Endometrium (tissue), 2 donors: ENCODE measurements at regions not wholly inside any gene's neighbourhood (a gene's known extent, or its start where the extent isn't known, plus 50 kb on each side); places are given as distances from the start of the nearest gene placed in this dataset.

ENCODE experiments used
- FAIRE-seq: peaks from 2 replicates; lab custom pipeline; 2012; peaks lifted over from hg19 to GRCh38; lab: Jason Lieb, UNC
- donor health status: control.
- donor health status: control.

GRCh38 chr14:76926521-76927251 lies 100.5 kb downstream of the LRRC74A start:
- FAIRE-seq: peak; percentile 39

GRCh38 chr14:76925097-76925441 lies 98.9 kb downstream of the LRRC74A start:
- no peak for FAIRE-seq

GRCh38 chr14:76924371-76925096 lies 98.3 kb downstream of the LRRC74A start:
- FAIRE-seq: no peak

GRCh38 chr14:76923431-76924370 lies 97.5 kb downstream of the LRRC74A start:
- no peak for FAIRE-seq

GRCh38 chr14:76922584-76922983 lies 96.4 kb downstream of the LRRC74A start:
- FAIRE-seq: no peak

- no peak for FAIRE-seq
Measured at GRCh38 chr14:76922092-76922491, 95.9 kb downstream of the LRRC74A start.

- no peak for FAIRE-seq
Measured at GRCh38 chr14:76921088-76921399, 94.8 kb downstream of the LRRC74A start.

GRCh38 chr14:76920331-76921087 lies 94.3 kb downstream of the LRRC74A start:
- FAIRE-seq: no peak

GRCh38 chr14:76919431-76920330 lies 93.5 kb downstream of the LRRC74A start:
- FAIRE-seq: no peak
